Uterus (tissue), 2 donors: ENCODE measurements at regions not wholly inside any gene's neighbourhood (a gene's known extent, or its start where the extent isn't known, plus 50 kb on each side); places are given as distances from the start of the nearest gene placed in this dataset.

Source experiments
- CTCF ChIP-seq, 4 experiments: fragments of 200-600 bp in 2 of 4; fragments of 450-650 bp in 2 of 4; sonication (generic) in 2 of 4; IDR thresholded peaks; one replicate each; pipeline ENCODE4 v1.5.1; 2016 to 2019; ENCODE audit warnings: antibody characterized with exemption in 4 of 4, mild to moderate bottlenecking in 2 of 4, moderate library complexity in 1 of 4
- POLR2A ChIP-seq, 2 donors: fragments of 450-650 bp; IDR thresholded peaks; one replicate each; pipeline ENCODE4 v1.6.1; 2016; ENCODE audit warnings: antibody characterized with exemption in 2 of 2, mild to moderate bottlenecking in 1 of 2, moderate library complexity in 1 of 2

- TF ChIP-seq CTCF (IDR thresholded peaks at IDR 0.05) (no peak), POLR2A (IDR thresholded peaks at IDR 0.05) (no peak)
Measured at GRCh38 chr4:127155555-127155954, 477.2 kb upstream of the INTU start.
